Fibroblast of lung (primary cell): ENCODE measurements at regions not wholly inside any gene's neighbourhood (a gene's known extent, or its start where the extent isn't known, plus 50 kb on each side); places are given as distances from the start of the nearest gene placed in this dataset.
"Not testable (repeated sequence)": the region's sequence is repeated elsewhere in the genome, so short reads cannot be mapped to it uniquely, and the experiment has no call there.

Experiments used
- DNase-seq, 2 donors: peaks; one replicate each; pipeline versions ENCODE4 v3.0.0 to v3.0.0-alpha.2; 2010; ENCODE audit warnings: low read depth in 2 of 2
- H2AFZ ChIP-seq: 2 replicates; pipeline ENCODE4 v1.5.1; 2012; ENCODE audit warnings: low read length, control low read depth, inconsistent platforms
- H3K27ac ChIP-seq: 2 replicates; pipeline ENCODE4 v1.5.1; 2011; ENCODE audit warnings: low read length, control low read depth; ENCODE audit not compliant: insufficient read depth
- H3K27me3 ChIP-seq: 2 replicates; pipeline ENCODE4 v1.5.1; 2011; ENCODE audit warnings: mild to moderate bottlenecking, low read length; ENCODE audit not compliant: control insufficient read depth, insufficient read depth
- H3K36me3 ChIP-seq: 2 replicates; pipeline ENCODE4 v1.5.1; 2011; ENCODE audit warnings: low read length; ENCODE audit not compliant: control insufficient read depth, insufficient read depth
- H3K4me1 ChIP-seq: 2 replicates; pipeline ENCODE4 v1.5.1; 2011; ENCODE audit warnings: low read length; ENCODE audit not compliant: control insufficient read depth, insufficient read depth; ENCODE audit errors: extremely low read depth
- H3K4me2 ChIP-seq: 2 replicates; pipeline ENCODE4 v1.5.1; 2011; ENCODE audit warnings: low read length, control low read depth; ENCODE audit not compliant: insufficient read depth; ENCODE audit errors: extremely low read depth
- H3K4me3 ChIP-seq, 4 experiments: fragments of 200-600 bp in 1 of 4; sonication (generic) in 1 of 4; replicated peaks in 1 of 4; 2 replicates each; pipeline ENCODE4 v1.5.1; 2011 to 2016; ENCODE audit warnings: low read length in 4 of 4, low read depth in 3 of 4, mild to moderate bottlenecking in 3 of 4, control low read depth in 2 of 4, inconsistent platforms in 1 of 4, mixed read lengths in 1 of 4; ENCODE audit not compliant: insufficient read depth in 1 of 4; ENCODE audit errors: control extremely low read depth in 1 of 4
- H3K79me2 ChIP-seq: 2 replicates; pipeline ENCODE4 v1.5.1; 2012; ENCODE audit warnings: mild to moderate bottlenecking, low read length, inconsistent platforms; ENCODE audit not compliant: control insufficient read depth, insufficient read depth
- H3K9ac ChIP-seq: 2 replicates; pipeline ENCODE4 v1.5.1; 2011; ENCODE audit warnings: mild to moderate bottlenecking, low read length, control low read depth; ENCODE audit not compliant: insufficient read depth
- H3K9me3 ChIP-seq: 2 replicates; pipeline ENCODE4 v1.5.1; 2012; ENCODE audit warnings: low read depth, low read length; ENCODE audit not compliant: control insufficient read depth, insufficient read depth
- H4K20me1 ChIP-seq: 2 replicates; pipeline ENCODE4 v1.5.1; 2011; ENCODE audit warnings: low read length; ENCODE audit not compliant: control insufficient read depth, insufficient read depth; ENCODE audit errors: extremely low read depth
- CTCF ChIP-seq, 2 donors: IDR thresholded peaks in 1 of 2; conservative IDR thresholded peaks in 1 of 2; 1 replicate in 1 of 2; 2 replicates in 1 of 2; pipeline ENCODE4 v1.5.1; 2011 to 2012; ENCODE audit warnings: low read length in 2 of 2, control low read depth in 1 of 2, inconsistent platforms in 1 of 2, low read depth in 1 of 2, mild to moderate bottlenecking in 1 of 2
- EZH2 ChIP-seq: IDR thresholded peaks from 2 replicates; pipeline ENCODE4 v1.5.1; 2012; ENCODE audit warnings: low read length, control low read depth, mild to moderate bottlenecking; ENCODE audit errors: missing control alignments

- Histone ChIP-seq H4K20me1 (no peaks in the 10 kb centered on the region), H3K4me3 (no peak overlapping the region), H3K36me3 (no peaks in the 10 kb centered on the region), H3K9me3 (no peaks in the 10 kb centered on the region), H2AFZ (no peak overlapping the region), H3K4me2 (no peak overlapping the region), H3K4me1 (no peaks in the 10 kb centered on the region), H3K9ac (no peak overlapping the region), H3K79me2 (no peaks in the 10 kb centered on the region), H3K27ac (no peak overlapping the region), H3K27me3 (no peaks in the 10 kb centered on the region)
- TF ChIP-seq EZH2 (no peak), CTCF (conservative IDR thresholded peaks at IDR 0.05 in 1 of 2, IDR thresholded peaks at IDR 0.05 in 1 of 2; ENCODE audit: low read depth in 1 of 2, low read length in 2 of 2) (no peak)
- no peak for DNase-seq
Observed at GRCh38 chr20:46785958-46786357, 76.5 kb downstream of the SLC2A10 start.

- TF ChIP-seq EZH2 = no peak
- no peak for TF ChIP-seq CTCF (conservative IDR thresholded peaks at IDR 0.05 in 1 of 2, IDR thresholded peaks at IDR 0.05 in 1 of 2; ENCODE audit: low read depth in 1 of 2, low read length in 2 of 2)
- H2AFZ ChIP-seq = no peak overlapping the region
- H3K27ac ChIP-seq = no peak overlapping the region
Observed at GRCh38 chr20:46786566-46786965, 77.1 kb downstream of the SLC2A10 start.

GRCh38 chr20:46787991-46788762, 78.7 kb downstream of the SLC2A10 start:
- no peak overlapping the region for H3K4me2 ChIP-seq
- no peak overlapping the region for H3K9ac ChIP-seq
- TF ChIP-seq CTCF (conservative IDR thresholded peaks at IDR 0.05 in 1 of 2, IDR thresholded peaks at IDR 0.05 in 1 of 2; ENCODE audit: low read depth in 1 of 2, low read length in 2 of 2) (no peak), EZH2 (no peak)
- H3K27me3 ChIP-seq = no peaks in the 10 kb centered on the region
- no peak overlapping the region for H2AFZ ChIP-seq
- H4K20me1 ChIP-seq = no peaks in the 10 kb centered on the region
- DNase-seq = no peak
- H3K9me3 ChIP-seq = no peaks in the 10 kb centered on the region
- H3K27ac ChIP-seq = no peak overlapping the region
- H3K79me2 ChIP-seq = no peaks in the 10 kb centered on the region
- H3K36me3 ChIP-seq = no peaks in the 10 kb centered on the region
- H3K4me1 ChIP-seq = no peaks in the 10 kb centered on the region
- no peak overlapping the region for H3K4me3 ChIP-seq

More at GRCh38 chr20:46786566-46786965, 77.1 kb downstream of the SLC2A10 start:
- no peak overlapping the region for H3K4me2 ChIP-seq
- H3K36me3 ChIP-seq = no peaks in the 10 kb centered on the region
- DNase-seq = no peak
- no peaks in the 10 kb centered on the region for H4K20me1 ChIP-seq
- H3K27me3 ChIP-seq = no peaks in the 10 kb centered on the region
- no peak overlapping the region for H3K9ac ChIP-seq
- no peaks in the 10 kb centered on the region for H3K4me1 ChIP-seq
- H3K4me3 ChIP-seq = no peak overlapping the region
- H3K9me3 ChIP-seq = no peaks in the 10 kb centered on the region
- no peaks in the 10 kb centered on the region for H3K79me2 ChIP-seq

- not testable (repeated sequence) for H3K4me2 ChIP-seq, H3K27me3 ChIP-seq, H3K79me2 ChIP-seq, H3K4me3 ChIP-seq, H2AFZ ChIP-seq, H3K36me3 ChIP-seq, H3K27ac ChIP-seq, H4K20me1 ChIP-seq, DNase-seq, H3K9ac ChIP-seq, H3K9me3 ChIP-seq, H3K4me1 ChIP-seq
Observed at GRCh38 chr20:46788763-46789091, 79.3 kb downstream of the SLC2A10 start.
